ENCODE measurements at regions not wholly inside any gene's neighbourhood (a gene's known extent, or its start where the extent isn't known, plus 50 kb on each side); places are given as distances from the start of the nearest gene placed in this dataset.

DNA sequence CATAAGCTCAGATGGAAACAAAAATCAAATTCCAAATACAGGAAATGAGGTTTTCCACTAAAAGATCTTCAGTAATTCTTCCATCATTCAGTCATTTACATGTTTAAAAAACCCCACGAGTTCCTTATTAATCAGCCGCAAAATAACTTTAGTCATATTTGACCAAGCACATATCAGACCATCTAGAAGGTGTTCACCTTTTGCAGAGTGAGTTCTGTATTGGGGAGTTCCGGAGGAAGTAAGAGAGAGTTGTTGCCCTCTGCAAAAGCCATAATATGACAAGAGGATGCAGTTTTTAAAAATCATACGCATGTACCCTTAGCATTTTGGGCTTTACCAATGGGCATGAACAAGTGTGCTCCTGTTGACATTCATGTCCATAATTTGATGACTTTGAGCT, 61.6 kb downstream of the CCR1 start:
- Histone ChIP-seq H3K9me3 (ENCODE audit: control insufficient read depth, insufficient read depth, low read depth, low read length) (no peaks in the 10 kb centered on the region), H3K36me3 (ENCODE audit: control insufficient read depth in 2 of 2, insufficient read depth in 1 of 2, low read length in 2 of 2) (no peaks in the 10 kb centered on the region), H3K4me1 (ENCODE audit: control insufficient read depth, insufficient read depth, low read length) (no peaks in the 10 kb centered on the region), H3K4me3 (ENCODE audit: low read depth, low read length) (no peak overlapping the region), H3K27ac (ENCODE audit: extremely low read depth, low read depth, low read length) (no peak overlapping the region)
- ChIA-PET CTCF (interaction anchor here (1.0 kb wide), 1 partner anchor 63 kb away, joined by 3 read pairs; no protein-coding TSS in a partner anchor), POLR2A (no interaction called here)
- TF ChIP-seq ZNF24 (tag by site-specific recombination; IDR thresholded peaks at IDR 0.05) (no peak), ZNF837 (tag by site-specific recombination; IDR thresholded peaks at IDR 0.05) (no peak), ZNF600 (tag by site-specific recombination; IDR thresholded peaks at IDR 0.05) (no peak), HOXC10 (CRISPR knock-in tag; IDR thresholded peaks at IDR 0.05) (no peak), ZNF624 (tag by site-specific recombination; IDR thresholded peaks at IDR 0.05) (no peak), ZBTB1 (tag by site-specific recombination; IDR thresholded peaks at IDR 0.05) (no peak), ZNF768 (tag by site-specific recombination; IDR thresholded peaks at IDR 0.05) (no peak), ZNF302 (tag by site-specific recombination; IDR thresholded peaks at IDR 0.05; ENCODE audit: low read depth) (no peak), ZNF350 (tag by site-specific recombination; IDR thresholded peaks at IDR 0.05) (no peak), ZNF138 (tag by site-specific recombination; IDR thresholded peaks at IDR 0.05; ENCODE audit: borderline replicate concordance) (no peak), SP2 (tag by site-specific recombination; IDR thresholded peaks at IDR 0.05) (no peak), ZNF747 (tag by site-specific recombination; IDR thresholded peaks at IDR 0.05) (no peak), OSR2 (tag by site-specific recombination; IDR thresholded peaks at IDR 0.05) (no peak), ZFHX2 (tag by site-specific recombination; conservative IDR thresholded peaks at IDR 0.05) (no peak), ZNF571 (tag by site-specific recombination; IDR thresholded peaks at IDR 0.05) (no peak)
- TF ChIP-seq, protein P1, sequence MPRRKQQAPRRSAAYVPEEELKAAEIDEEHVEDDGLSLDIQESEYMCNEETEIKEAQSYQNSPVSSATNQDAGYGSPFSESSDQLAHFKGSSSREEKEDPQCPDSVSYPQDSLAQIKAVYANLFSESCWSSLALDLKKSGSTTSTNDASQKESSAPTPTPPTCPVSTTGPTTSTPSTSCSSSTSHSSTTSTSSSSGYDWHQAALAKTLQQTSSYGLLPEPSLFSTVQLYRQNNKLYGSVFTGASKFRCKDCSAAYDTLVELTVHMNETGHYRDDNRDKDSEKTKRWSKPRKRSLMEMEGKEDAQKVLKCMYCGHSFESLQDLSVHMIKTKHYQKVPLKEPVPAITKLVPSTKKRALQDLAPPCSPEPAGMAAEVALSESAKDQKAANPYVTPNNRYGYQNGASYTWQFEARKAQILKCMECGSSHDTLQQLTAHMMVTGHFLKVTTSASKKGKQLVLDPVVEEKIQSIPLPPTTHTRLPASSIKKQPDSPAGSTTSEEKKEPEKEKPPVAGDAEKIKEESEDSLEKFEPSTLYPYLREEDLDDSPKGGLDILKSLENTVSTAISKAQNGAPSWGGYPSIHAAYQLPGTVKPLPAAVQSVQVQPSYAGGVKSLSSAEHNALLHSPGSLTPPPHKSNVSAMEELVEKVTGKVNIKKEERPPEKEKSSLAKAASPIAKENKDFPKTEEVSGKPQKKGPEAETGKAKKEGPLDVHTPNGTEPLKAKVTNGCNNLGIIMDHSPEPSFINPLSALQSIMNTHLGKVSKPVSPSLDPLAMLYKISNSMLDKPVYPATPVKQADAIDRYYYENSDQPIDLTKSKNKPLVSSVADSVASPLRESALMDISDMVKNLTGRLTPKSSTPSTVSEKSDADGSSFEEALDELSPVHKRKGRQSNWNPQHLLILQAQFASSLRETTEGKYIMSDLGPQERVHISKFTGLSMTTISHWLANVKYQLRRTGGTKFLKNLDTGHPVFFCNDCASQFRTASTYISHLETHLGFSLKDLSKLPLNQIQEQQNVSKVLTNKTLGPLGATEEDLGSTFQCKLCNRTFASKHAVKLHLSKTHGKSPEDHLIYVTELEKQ (tag by site-specific recombination; IDR thresholded peaks at IDR 0.05; ENCODE audit: borderline replicate concordance), result no peak
- TF ChIP-seq, protein P2, sequence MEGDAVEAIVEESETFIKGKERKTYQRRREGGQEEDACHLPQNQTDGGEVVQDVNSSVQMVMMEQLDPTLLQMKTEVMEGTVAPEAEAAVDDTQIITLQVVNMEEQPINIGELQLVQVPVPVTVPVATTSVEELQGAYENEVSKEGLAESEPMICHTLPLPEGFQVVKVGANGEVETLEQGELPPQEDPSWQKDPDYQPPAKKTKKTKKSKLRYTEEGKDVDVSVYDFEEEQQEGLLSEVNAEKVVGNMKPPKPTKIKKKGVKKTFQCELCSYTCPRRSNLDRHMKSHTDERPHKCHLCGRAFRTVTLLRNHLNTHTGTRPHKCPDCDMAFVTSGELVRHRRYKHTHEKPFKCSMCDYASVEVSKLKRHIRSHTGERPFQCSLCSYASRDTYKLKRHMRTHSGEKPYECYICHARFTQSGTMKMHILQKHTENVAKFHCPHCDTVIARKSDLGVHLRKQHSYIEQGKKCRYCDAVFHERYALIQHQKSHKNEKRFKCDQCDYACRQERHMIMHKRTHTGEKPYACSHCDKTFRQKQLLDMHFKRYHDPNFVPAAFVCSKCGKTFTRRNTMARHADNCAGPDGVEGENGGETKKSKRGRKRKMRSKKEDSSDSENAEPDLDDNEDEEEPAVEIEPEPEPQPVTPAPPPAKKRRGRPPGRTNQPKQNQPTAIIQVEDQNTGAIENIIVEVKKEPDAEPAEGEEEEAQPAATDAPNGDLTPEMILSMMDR (tag by site-specific recombination; IDR thresholded peaks at IDR 0.05), result no peak
- TF ChIP-seq, protein P3, sequence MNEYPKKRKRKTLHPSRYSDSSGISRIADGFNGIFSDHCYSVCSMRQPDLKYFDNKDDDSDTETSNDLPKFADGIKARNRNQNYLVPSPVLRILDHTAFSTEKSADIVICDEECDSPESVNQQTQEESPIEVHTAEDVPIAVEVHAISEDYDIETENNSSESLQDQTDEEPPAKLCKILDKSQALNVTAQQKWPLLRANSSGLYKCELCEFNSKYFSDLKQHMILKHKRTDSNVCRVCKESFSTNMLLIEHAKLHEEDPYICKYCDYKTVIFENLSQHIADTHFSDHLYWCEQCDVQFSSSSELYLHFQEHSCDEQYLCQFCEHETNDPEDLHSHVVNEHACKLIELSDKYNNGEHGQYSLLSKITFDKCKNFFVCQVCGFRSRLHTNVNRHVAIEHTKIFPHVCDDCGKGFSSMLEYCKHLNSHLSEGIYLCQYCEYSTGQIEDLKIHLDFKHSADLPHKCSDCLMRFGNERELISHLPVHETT (tag by site-specific recombination; IDR thresholded peaks at IDR 0.05), result no peak

DNA sequence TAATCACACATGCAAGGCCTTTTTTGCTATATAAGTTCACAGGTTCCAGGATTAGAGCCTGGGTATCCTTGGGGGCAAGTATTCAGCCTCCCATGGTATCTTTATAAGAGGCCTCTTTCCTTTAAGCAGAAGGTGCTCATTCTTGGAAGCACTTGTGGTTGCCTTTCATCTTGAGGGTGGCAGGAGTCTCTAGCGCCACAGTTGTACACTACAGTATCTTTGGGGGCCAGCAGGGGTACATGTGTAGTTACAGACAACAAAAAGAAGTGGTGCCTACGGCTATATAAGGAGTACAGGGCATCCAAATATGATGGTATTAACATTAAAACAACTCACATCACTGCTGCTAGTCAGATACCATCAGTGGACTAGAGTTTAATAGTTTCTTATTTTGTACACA, 62.1 kb downstream of the CCR1 start:
- TF ChIP-seq, protein P4, sequence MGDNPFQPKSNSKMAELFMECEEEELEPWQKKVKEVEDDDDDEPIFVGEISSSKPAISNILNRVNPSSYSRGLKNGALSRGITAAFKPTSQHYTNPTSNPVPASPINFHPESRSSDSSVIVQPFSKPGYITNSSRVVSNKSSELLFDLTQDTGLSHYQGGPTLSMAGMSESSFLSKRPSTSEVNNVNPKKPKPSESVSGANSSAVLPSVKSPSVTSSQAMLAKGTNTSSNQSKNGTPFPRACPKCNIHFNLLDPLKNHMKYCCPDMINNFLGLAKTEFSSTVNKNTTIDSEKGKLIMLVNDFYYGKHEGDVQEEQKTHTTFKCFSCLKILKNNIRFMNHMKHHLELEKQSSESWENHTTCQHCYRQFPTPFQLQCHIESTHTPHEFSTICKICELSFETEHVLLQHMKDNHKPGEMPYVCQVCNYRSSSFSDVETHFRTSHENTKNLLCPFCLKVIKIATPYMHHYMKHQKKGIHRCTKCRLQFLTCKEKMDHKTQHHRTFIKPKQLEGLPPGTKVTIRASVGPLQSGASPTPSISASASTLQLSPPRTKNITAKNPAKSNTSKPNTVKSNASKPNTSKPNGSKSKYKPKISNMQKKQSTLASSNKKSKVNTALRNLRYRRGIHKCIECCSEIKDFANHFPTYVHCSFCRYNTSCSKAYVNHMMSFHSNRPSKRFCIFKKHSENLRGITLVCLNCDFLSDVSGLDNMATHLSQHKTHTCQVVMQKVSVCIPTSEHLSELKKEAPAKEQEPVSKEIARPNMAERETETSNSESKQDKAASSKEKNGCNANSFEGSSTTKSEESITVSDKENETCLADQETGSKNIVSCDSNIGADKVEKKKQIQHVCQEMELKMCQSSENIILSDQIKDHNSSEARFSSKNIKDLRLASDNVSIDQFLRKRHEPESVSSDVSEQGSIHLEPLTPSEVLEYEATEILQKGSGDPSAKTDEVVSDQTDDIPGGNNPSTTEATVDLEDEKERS (tag by site-specific recombination; IDR thresholded peaks at IDR 0.05), result no peak
- TF ChIP-seq ZBTB8A (tag by site-specific recombination; IDR thresholded peaks at IDR 0.05) (no peak), ZFP41 (tag by site-specific recombination; IDR thresholded peaks at IDR 0.05; ENCODE audit: borderline replicate concordance) (no peak), ZNF610 (tag by site-specific recombination; IDR thresholded peaks at IDR 0.05; ENCODE audit: borderline replicate concordance) (no peak), ZNF792 (tag by site-specific recombination; IDR thresholded peaks at IDR 0.05) (no peak)
- ChIA-PET CTCF (no interaction called here), POLR2A (no interaction called here)
- H3K27ac ChIP-seq (ENCODE audit: extremely low read depth, low read depth, low read length), result no peak overlapping the region
- no peak overlapping the region for H3K4me3 ChIP-seq (ENCODE audit: low read depth, low read length)
- H3K9me3 ChIP-seq (ENCODE audit: control insufficient read depth, insufficient read depth, low read depth, low read length), result no peaks in the 10 kb centered on the region
- H3K4me1 ChIP-seq (ENCODE audit: control insufficient read depth, insufficient read depth, low read length), result no peaks in the 10 kb centered on the region
- H3K36me3 ChIP-seq (ENCODE audit: control insufficient read depth in 2 of 2, insufficient read depth in 1 of 2, low read length in 2 of 2), result no peaks in the 10 kb centered on the region

Measured in HEK293 (cell line).